ENCODE measurements at regions not wholly inside any gene's neighbourhood (a gene's known extent, or its start where the extent isn't known, plus 50 kb on each side); places are given as distances from the start of the nearest gene placed in this dataset.

GRCh38 chr4:11021333-11021732 is 336.8 kb upstream of the CLNK start:
- no peak for TF ChIP-seq CTCF (conservative IDR thresholded peaks at IDR 0.05)
- TF ChIP-seq ZFX (IDR thresholded peaks at IDR 0.05), result no peak
